Cardiac muscle cell (in vitro differentiated cells and primary cell): ENCODE measurements at regions not wholly inside any gene's neighbourhood (a gene's known extent, or its start where the extent isn't known, plus 50 kb on each side); places are given as distances from the start of the nearest gene placed in this dataset.

Source experiments
- DNase-seq, 2 donors: peaks; one replicate each; pipeline versions ENCODE4 v3.0.0 to v3.0.0-alpha.2; 2010 to 2017; ENCODE audit warnings: low read depth in 1 of 2, low spot score in 1 of 2
- H3K27ac ChIP-seq: fragments of 200-600 bp; sonication (generic); 2 replicates; pipeline ENCODE4 v1.5.1; 2016
- H3K27me3 ChIP-seq: fragments of 200-600 bp; sonication (generic); 2 replicates; pipeline ENCODE4 v1.6.0; 2016; ENCODE audit warnings: control low read depth
- H3K36me3 ChIP-seq: fragments of 200-600 bp; sonication (generic); 2 replicates; pipeline ENCODE4 v1.5.1; 2016; ENCODE audit warnings: control low read depth
- H3K4me1 ChIP-seq: fragments of 200-600 bp; sonication (generic); 2 replicates; pipeline ENCODE4 v1.8.1; 2017; ENCODE audit warnings: low read depth, mild to moderate bottlenecking, mixed run types
- H3K4me3 ChIP-seq: fragments of 200-600 bp; sonication (generic); 2 replicates; pipeline ENCODE4 v1.5.1; 2016; ENCODE audit warnings: mild to moderate bottlenecking
- H3K9me3 ChIP-seq: fragments of 200-600 bp; sonication (generic); 2 replicates; pipeline ENCODE4 v1.5.1; 2017; ENCODE audit warnings: low read depth, mild to moderate bottlenecking, control low read depth
- CTCF ChIP-seq: IDR thresholded peaks from 2 replicates; pipeline ENCODE4 v1.5.1; 2012; ENCODE audit warnings: low read depth, mild to moderate bottlenecking, low read length

DNA sequence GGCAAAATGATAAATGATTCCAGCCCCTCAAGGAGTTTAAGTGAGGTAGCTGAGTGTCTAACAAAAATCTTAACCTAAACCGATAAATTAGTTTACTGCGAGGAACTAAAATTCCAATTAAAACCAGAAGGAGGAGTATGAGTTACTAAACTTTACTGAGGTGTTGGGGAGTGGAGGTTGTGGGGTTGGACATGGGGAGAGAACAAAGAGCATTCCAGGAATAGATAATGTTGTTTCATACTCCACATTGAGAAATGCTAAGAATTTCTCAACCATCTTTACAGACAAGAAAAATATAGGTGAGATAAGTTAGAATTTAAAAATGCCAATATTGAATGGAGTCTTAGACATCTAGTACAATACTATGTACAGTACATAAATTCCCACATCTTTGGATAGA, 488.6 kb downstream of the METTL15 start:
- Histone ChIP-seq H3K36me3 (no peaks in the 10 kb centered on the region), H3K27me3 (no peaks in the 10 kb centered on the region), H3K4me3 (no peak overlapping the region), H3K4me1 (no peaks in the 10 kb centered on the region), H3K9me3 (no peaks in the 10 kb centered on the region), H3K27ac (no peak overlapping the region)
- TF ChIP-seq CTCF: no peak
- DNase-seq: peak in 1 of 2 donors; percentile 17

- Histone ChIP-seq H3K36me3 (no peaks in the 10 kb centered on the region), H3K9me3 (no peaks in the 10 kb centered on the region), H3K4me3 (no peak overlapping the region), H3K4me1 (no peaks in the 10 kb centered on the region), H3K27ac (no peak overlapping the region), H3K27me3 (no peaks in the 10 kb centered on the region)
- no peak for TF ChIP-seq CTCF
- no peak for DNase-seq
Measured at GRCh38 chr11:28592141-28592540, 484.0 kb downstream of the METTL15 start.

- DNase-seq: peak in 1 of 2 donors; percentile 14
- Histone ChIP-seq H3K27ac (no peak overlapping the region), H3K9me3 (no peaks in the 10 kb centered on the region), H3K4me1 (no peaks in the 10 kb centered on the region), H3K4me3 (no peak overlapping the region), H3K27me3 (no peaks in the 10 kb centered on the region), H3K36me3 (no peaks in the 10 kb centered on the region)
- TF ChIP-seq CTCF: no peak
Measured at GRCh38 chr11:28584992-28585391, 476.8 kb downstream of the METTL15 start.

- Histone ChIP-seq H3K27ac (no peak overlapping the region), H3K9me3 (no peaks in the 10 kb centered on the region), H3K36me3 (no peaks in the 10 kb centered on the region), H3K4me3 (no peak overlapping the region), H3K4me1 (no peaks in the 10 kb centered on the region), H3K27me3 (no peaks in the 10 kb centered on the region)
- DNase-seq: no peak
- TF ChIP-seq CTCF: no peak
Measured at GRCh38 chr11:28582506-28582905, 474.3 kb downstream of the METTL15 start.

GRCh38 chr11:28581286-28582242, 473.4 kb downstream of the METTL15 start:
- no peaks in the 10 kb centered on the region for H3K27me3 ChIP-seq
- peak in 1 of 2 donors; percentile 52 for DNase-seq
- H3K4me3 ChIP-seq: no peak overlapping the region
- no peak overlapping the region for H3K27ac ChIP-seq
- no peak for TF ChIP-seq CTCF
- H3K9me3 ChIP-seq: no peaks in the 10 kb centered on the region
- no peaks in the 10 kb centered on the region for H3K4me1 ChIP-seq
- no peaks in the 10 kb centered on the region for H3K36me3 ChIP-seq
